ENCODE measurements at regions not wholly inside any gene's neighbourhood (a gene's known extent, or its start where the extent isn't known, plus 50 kb on each side); places are given as distances from the start of the nearest gene placed in this dataset.
A peak's percentile ranks its signal among the peaks of the same experiment; 100 is the strongest.
"Not testable (repeated sequence)": the region's sequence is repeated elsewhere in the genome, so short reads cannot be mapped to it uniquely, and the experiment has no call there.

- Histone ChIP-seq H3K27ac (ENCODE audit: poor library complexity, severe bottlenecking) (no peak overlapping the region), H3K4me1 (ENCODE audit: insufficient read depth, poor library complexity, severe bottlenecking) (no peaks in the 10 kb centered on the region), H3K36me3 (ENCODE audit: low read depth) (no peaks in the 10 kb centered on the region), H3K27me3 (ENCODE audit: insufficient read depth, poor library complexity, severe bottlenecking) (no peaks in the 10 kb centered on the region), H3K9me3 (ENCODE audit: severe bottlenecking) (no peaks in the 10 kb centered on the region), H3K4me3 (ENCODE audit: severe bottlenecking) (no peak overlapping the region)
- TF ChIP-seq CTCF (IDR thresholded peaks at IDR 0.05; ENCODE audit: poor library complexity, severe bottlenecking) = no peak
- ATAC-seq (ENCODE audit: low read depth) (no peak), DNase-seq (ENCODE audit: low spot score) (no peak)
Observed at GRCh38 chrY:18891994-18892393, 118.5 kb upstream of the HSFY2 start.

DNA sequence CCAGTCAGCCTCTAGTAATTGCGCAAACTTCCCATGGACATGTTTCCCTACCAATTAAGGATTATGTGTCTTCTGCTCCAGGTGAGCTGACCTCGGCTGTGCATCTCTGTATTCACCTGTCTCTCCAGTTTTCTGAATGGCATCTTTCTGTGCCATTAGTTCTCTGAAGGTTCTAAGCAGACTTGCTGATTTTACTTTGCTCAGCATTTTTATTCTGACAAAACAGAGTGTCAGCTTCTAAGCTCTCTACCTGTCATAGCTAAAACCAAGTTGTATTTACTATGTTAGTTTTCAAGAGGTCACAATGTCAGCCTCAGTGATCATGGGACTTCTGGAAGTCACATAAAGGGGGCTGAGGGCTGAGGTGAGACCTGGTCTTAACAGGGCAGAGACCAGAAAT lies 116.0 kb upstream of the HSFY2 start:
- Histone ChIP-seq H3K27ac (ENCODE audit: poor library complexity, severe bottlenecking) (no peak overlapping the region), H3K27me3 (ENCODE audit: insufficient read depth, poor library complexity, severe bottlenecking) (no peaks in the 10 kb centered on the region), H3K4me1 (ENCODE audit: insufficient read depth, poor library complexity, severe bottlenecking) (peaks cover 8% of the 10 kb centered on the region), H3K4me3 (ENCODE audit: severe bottlenecking) (no peak overlapping the region), H3K9me3 (ENCODE audit: severe bottlenecking) (no peaks in the 10 kb centered on the region), H3K36me3 (ENCODE audit: low read depth) (no peaks in the 10 kb centered on the region)
- ATAC-seq (ENCODE audit: low read depth) = no peak
- TF ChIP-seq CTCF (IDR thresholded peaks at IDR 0.05; ENCODE audit: poor library complexity, severe bottlenecking) = no peak
- DNase-seq (ENCODE audit: low spot score) = no peak

GRCh38 chrY:18884748-18885147 lies 111.2 kb upstream of the HSFY2 start:
- Histone ChIP-seq H3K9me3 (ENCODE audit: severe bottlenecking) (no peaks in the 10 kb centered on the region), H3K4me1 (ENCODE audit: insufficient read depth, poor library complexity, severe bottlenecking) (peaks cover 8% of the 10 kb centered on the region), H3K36me3 (ENCODE audit: low read depth) (no peaks in the 10 kb centered on the region), H3K4me3 (ENCODE audit: severe bottlenecking) (no peak overlapping the region), H3K27me3 (ENCODE audit: insufficient read depth, poor library complexity, severe bottlenecking) (no peaks in the 10 kb centered on the region), H3K27ac (ENCODE audit: poor library complexity, severe bottlenecking) (peak overlapping the region; percentile 11)
- DNase-seq (ENCODE audit: low spot score) = no peak
- peak; percentile 99 for ATAC-seq (ENCODE audit: low read depth)
- no peak for TF ChIP-seq CTCF (IDR thresholded peaks at IDR 0.05; ENCODE audit: poor library complexity, severe bottlenecking)

DNA sequence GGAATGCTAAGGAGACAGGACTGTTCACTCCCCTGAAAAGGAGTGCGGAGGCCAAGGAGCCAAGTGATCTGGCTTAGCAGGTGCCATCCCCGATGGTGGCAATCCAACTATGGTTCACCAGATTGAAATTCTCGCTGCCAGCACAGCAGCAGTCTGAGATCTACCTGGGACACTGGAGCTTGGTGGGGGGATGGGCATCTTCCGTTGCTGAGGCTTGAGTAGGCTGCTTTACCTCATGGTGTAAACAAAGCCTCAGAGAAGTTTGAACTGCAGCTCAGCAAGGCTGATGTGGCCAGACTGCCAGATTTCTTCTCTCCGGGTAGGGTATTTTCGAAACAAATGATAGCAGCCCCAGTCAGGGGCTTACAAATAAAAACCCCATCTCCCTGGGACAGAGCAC lies 95.6 kb upstream of the HSFY2 start:
- not testable (repeated sequence) for H3K9me3 ChIP-seq (ENCODE audit: severe bottlenecking); ATAC-seq (ENCODE audit: low read depth); H3K4me1 ChIP-seq (ENCODE audit: insufficient read depth, poor library complexity, severe bottlenecking); H3K4me3 ChIP-seq (ENCODE audit: severe bottlenecking); DNase-seq (ENCODE audit: low spot score); H3K27me3 ChIP-seq (ENCODE audit: insufficient read depth, poor library complexity, severe bottlenecking); H3K27ac ChIP-seq (ENCODE audit: poor library complexity, severe bottlenecking); H3K36me3 ChIP-seq (ENCODE audit: low read depth)

- not testable (repeated sequence) for H3K27me3 ChIP-seq (ENCODE audit: insufficient read depth, poor library complexity, severe bottlenecking); ATAC-seq (ENCODE audit: low read depth)
Observed at GRCh38 chrY:18866887-18867551, 93.5 kb upstream of the HSFY2 start.

GRCh38 chrY:18860856-18861255 lies 87.3 kb upstream of the HSFY2 start:
- not testable (repeated sequence) for H3K4me3 ChIP-seq (ENCODE audit: severe bottlenecking); H3K4me1 ChIP-seq (ENCODE audit: insufficient read depth, poor library complexity, severe bottlenecking); H3K27ac ChIP-seq (ENCODE audit: poor library complexity, severe bottlenecking); H3K9me3 ChIP-seq (ENCODE audit: severe bottlenecking); H3K36me3 ChIP-seq (ENCODE audit: low read depth); DNase-seq (ENCODE audit: low spot score); H3K27me3 ChIP-seq (ENCODE audit: insufficient read depth, poor library complexity, severe bottlenecking)
- peak; percentile 48; the same call in 2 of the 3 replicates for ATAC-seq (ENCODE audit: low read depth)

More at GRCh38 chrY:18866887-18867551, 93.5 kb upstream of the HSFY2 start:
- H3K36me3 ChIP-seq (ENCODE audit: low read depth); H3K4me1 ChIP-seq (ENCODE audit: insufficient read depth, poor library complexity, severe bottlenecking); H3K9me3 ChIP-seq (ENCODE audit: severe bottlenecking); DNase-seq (ENCODE audit: low spot score); H3K27ac ChIP-seq (ENCODE audit: poor library complexity, severe bottlenecking); H3K4me3 ChIP-seq (ENCODE audit: severe bottlenecking): not testable (repeated sequence)

GRCh38 chrY:18858484-18859191 lies 85.1 kb upstream of the HSFY2 start:
- not testable (repeated sequence) for H3K27me3 ChIP-seq (ENCODE audit: insufficient read depth, poor library complexity, severe bottlenecking); H3K9me3 ChIP-seq (ENCODE audit: severe bottlenecking); H3K4me3 ChIP-seq (ENCODE audit: severe bottlenecking); H3K27ac ChIP-seq (ENCODE audit: poor library complexity, severe bottlenecking); DNase-seq (ENCODE audit: low spot score); H3K4me1 ChIP-seq (ENCODE audit: insufficient read depth, poor library complexity, severe bottlenecking); H3K36me3 ChIP-seq (ENCODE audit: low read depth)
- peak; percentile 94 for ATAC-seq (ENCODE audit: low read depth)

DNA sequence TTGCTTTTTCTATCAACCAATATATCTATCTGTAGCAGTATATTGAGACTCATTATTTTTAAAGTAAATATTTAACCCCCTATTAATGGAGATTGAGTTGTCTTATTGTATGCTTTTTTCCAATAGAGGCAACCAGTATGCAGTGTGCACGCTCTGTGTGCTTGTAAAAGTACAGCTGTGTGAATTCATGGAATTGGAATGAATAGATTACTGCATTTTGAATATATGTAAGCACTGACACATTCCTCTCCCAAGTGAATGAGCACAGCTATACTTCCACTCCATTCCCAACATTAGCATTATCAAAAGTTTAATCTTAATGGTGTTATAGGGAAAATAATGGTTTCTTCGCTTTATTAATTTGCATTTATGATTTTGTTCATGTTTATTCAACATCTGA lies 81.6 kb upstream of the HSFY2 start:
- H3K27me3 ChIP-seq (ENCODE audit: insufficient read depth, poor library complexity, severe bottlenecking); ATAC-seq (ENCODE audit: low read depth); H3K4me1 ChIP-seq (ENCODE audit: insufficient read depth, poor library complexity, severe bottlenecking); H3K36me3 ChIP-seq (ENCODE audit: low read depth); H3K27ac ChIP-seq (ENCODE audit: poor library complexity, severe bottlenecking); DNase-seq (ENCODE audit: low spot score); H3K9me3 ChIP-seq (ENCODE audit: severe bottlenecking); H3K4me3 ChIP-seq (ENCODE audit: severe bottlenecking): not testable (repeated sequence)

- not testable (repeated sequence) for H3K9me3 ChIP-seq (ENCODE audit: severe bottlenecking); ATAC-seq (ENCODE audit: low read depth); H3K27me3 ChIP-seq (ENCODE audit: insufficient read depth, poor library complexity, severe bottlenecking); DNase-seq (ENCODE audit: low spot score); H3K4me1 ChIP-seq (ENCODE audit: insufficient read depth, poor library complexity, severe bottlenecking); H3K36me3 ChIP-seq (ENCODE audit: low read depth); H3K27ac ChIP-seq (ENCODE audit: poor library complexity, severe bottlenecking); H3K4me3 ChIP-seq (ENCODE audit: severe bottlenecking)
Observed at GRCh38 chrY:18853323-18853722, 79.8 kb upstream of the HSFY2 start.
